Spleen (tissue), 11 donors: ENCODE measurements at regions not wholly inside any gene's neighbourhood (a gene's known extent, or its start where the extent isn't known, plus 50 kb on each side); places are given as distances from the start of the nearest gene placed in this dataset.

Experiments used
- DNase-seq: peaks from one replicate; pipeline ENCODE4 v3.0.0-alpha.2; 2020
- H3K27ac ChIP-seq, 8 donors: fragments of 200-600 bp; sonication (generic) in 7 of 8; 1 replicate in 4 of 8; 2 replicates in 4 of 8; pipeline versions ENCODE4 v1.5.0 to v1.8.0; 2016 to 2021; ENCODE audit warnings: inconsistent platforms in 4 of 8, mild to moderate bottlenecking in 4 of 8, moderate library complexity in 1 of 8
- H3K27me3 ChIP-seq, 7 donors: fragments of 200-600 bp; sonication (generic) in 6 of 7; replicated peaks in 1 of 7; 1 replicate in 4 of 7; 2 replicates in 3 of 7; pipeline versions ENCODE4 v1.5.0 to v1.8.0; 2016 to 2021; ENCODE audit warnings: inconsistent platforms in 3 of 7, mild to moderate bottlenecking in 1 of 7
- H3K36me3 ChIP-seq, 6 donors: fragments of 200-600 bp; sonication (generic) in 5 of 6; 1 replicate in 4 of 6; 2 replicates in 2 of 6; pipeline versions ENCODE4 v1.5.0 to v1.8.0; 2016 to 2021; ENCODE audit warnings: inconsistent platforms in 2 of 6
- H3K4me1 ChIP-seq, 6 donors: fragments of 200-600 bp; sonication (generic) in 5 of 6; 1 replicate in 3 of 6; 2 replicates in 3 of 6; pipeline versions ENCODE4 v1.5.0 to v1.8.0; 2016 to 2021; ENCODE audit warnings: inconsistent platforms in 3 of 6
- H3K4me3 ChIP-seq, 8 donors: fragments of 200-600 bp; sonication (generic) in 7 of 8; 1 replicate in 4 of 8; 2 replicates in 4 of 8; pipeline versions ENCODE4 v1.5.0 to v1.8.0; 2016 to 2021; ENCODE audit warnings: inconsistent platforms in 4 of 8, mild to moderate bottlenecking in 4 of 8, moderate library complexity in 2 of 8
- H3K9me3 ChIP-seq, 8 donors: fragments of 200-600 bp; sonication (generic) in 7 of 8; 1 replicate in 4 of 8; 2 replicates in 4 of 8; pipeline versions ENCODE4 v1.5.0 to v1.8.0; 2016 to 2021; ENCODE audit warnings: inconsistent platforms in 4 of 8
- CTCF ChIP-seq, 11 experiments: fragments of 200-600 bp in 7 of 11; fragments of 450-650 bp in 4 of 11; sonication (generic) in 4 of 11; IDR thresholded peaks in 8 of 11; conservative IDR thresholded peaks in 3 of 11; 1 replicate in 7 of 11; 2 replicates in 4 of 11; pipeline versions ENCODE4 v1.4.0 to v1.8.0; 2016 to 2021; ENCODE audit warnings: antibody characterized with exemption in 11 of 11, inconsistent platforms in 4 of 11, mild to moderate bottlenecking in 1 of 11
- POLR2A ChIP-seq, 3 donors: fragments of 450-650 bp; IDR thresholded peaks; one replicate each; pipeline ENCODE4 v1.5.1; 2017; ENCODE audit warnings: antibody characterized with exemption in 3 of 3, mild to moderate bottlenecking in 1 of 3
- POLR2AphosphoS5 ChIP-seq, 3 donors: sonication (generic); formaldehyde crosslinking; IDR thresholded peaks; one replicate each; pipeline ENCODE4 v1.5.1; 2017; ENCODE audit warnings: antibody characterized with exemption in 3 of 3
- WGBS, 5 donors: extraction: QIAGEN DNeasy Blood & Tissue Kit in 3 of 5; methylation state at CpG; one replicate each; pipeline versions ENCODE4 v1.1.5 to v1.1.7; 2013 to 2018; 5-methylcytosine and 5-hydroxymethylcytosine counted together
- intact Hi-C: fragments of 100-400 bp; cut with DNase I; formaldehyde crosslinking; loops from one replicate; pipeline ENCODE4 v1.15.0; 2023; ENCODE audit warnings: low total_unique reads
- donor health status: healthy with polysubstance abuse.
- donor health status: DM: no; HTN: no; CAD: no; lungs with moderate emphysema.
- donor health status: DM: no; HTN: no; CAD: no.
- donor health status: Bipolar disorder and iron deficiency.
- donor health status: healthy.
- donor health status: DM: no; HTN: no; CAD: no.
- donor health status: DM: yes; HTN: yes; CAD: no.

GRCh38 chr10:78645169-78645686, 423.5 kb upstream of the ZMIZ1 start:
- no peak for DNase-seq
- H3K27ac ChIP-seq = no peak overlapping the region
- H3K27me3 ChIP-seq = no peaks in the 10 kb centered on the region
- H3K36me3 ChIP-seq = no peaks in the 10 kb centered on the region
- intact Hi-C loops = no loop called here
- H3K4me1 ChIP-seq = peaks cover 0 to 14% (median 2%) of the 10 kb centered on the region in 6 donors
- peaks cover 0 to 10% (median 0%) of the 10 kb centered on the region in 8 donors for H3K9me3 ChIP-seq
- 81 to 92% (median 91%) methylated on average over 5 of the region's 5 CpGs for WGBS, 5 donors
- H3K4me3 ChIP-seq = no peak overlapping the region
- TF ChIP-seq POLR2AphosphoS5 (IDR thresholded peaks at IDR 0.05) = no peak
- TF ChIP-seq POLR2A (IDR thresholded peaks at IDR 0.05) = no peak
- no peak for TF ChIP-seq CTCF (IDR thresholded peaks at IDR 0.05 in 8 of 11, conservative IDR thresholded peaks at IDR 0.05 in 3 of 11)

GRCh38 chr10:78645975-78646374, 422.8 kb upstream of the ZMIZ1 start:
- WGBS, 5 donors = 80 to 96% (median 93%) methylated on average over 4 of the region's 4 CpGs
- TF ChIP-seq CTCF (IDR thresholded peaks at IDR 0.05 in 8 of 11, conservative IDR thresholded peaks at IDR 0.05 in 3 of 11) (no peak), POLR2AphosphoS5 (IDR thresholded peaks at IDR 0.05) (no peak), POLR2A (IDR thresholded peaks at IDR 0.05) (no peak)
- Histone ChIP-seq H3K9me3 (peaks cover 0 to 10% (median 0%) of the 10 kb centered on the region in 8 donors), H3K4me3 (no peak overlapping the region), H3K4me1 (peaks cover 0 to 9% (median 1%) of the 10 kb centered on the region in 6 donors), H3K36me3 (no peaks in the 10 kb centered on the region), H3K27ac (no peak overlapping the region), H3K27me3 (no peaks in the 10 kb centered on the region)
- no peak for DNase-seq
- intact Hi-C loops = no loop called here

GRCh38 chr10:78648256-78648860, 420.4 kb upstream of the ZMIZ1 start:
- DNase-seq = no peak
- Histone ChIP-seq H3K4me1 (no peaks in the 10 kb centered on the region), H3K27me3 (peaks cover 0 to 3% (median 0%) of the 10 kb centered on the region in 7 donors), H3K9me3 (peaks cover 0 to 10% (median 0%) of the 10 kb centered on the region in 8 donors), H3K4me3 (no peak overlapping the region), H3K27ac (no peak overlapping the region), H3K36me3 (no peaks in the 10 kb centered on the region)
- WGBS, 5 donors = 78 to 91% (median 84%) methylated on average over 4 of the region's 4 CpGs
- intact Hi-C loops = no loop called here
- TF ChIP-seq CTCF (IDR thresholded peaks at IDR 0.05 in 8 of 11, conservative IDR thresholded peaks at IDR 0.05 in 3 of 11) (no peak), POLR2A (IDR thresholded peaks at IDR 0.05) (no peak), POLR2AphosphoS5 (IDR thresholded peaks at IDR 0.05) (no peak)

GRCh38 chr10:78649429-78649828, 419.3 kb upstream of the ZMIZ1 start:
- H3K9me3 ChIP-seq = peaks cover 0 to 7% (median 0%) of the 10 kb centered on the region in 8 donors
- H3K27ac ChIP-seq = no peak overlapping the region
- no peak for DNase-seq
- H3K4me3 ChIP-seq = no peak overlapping the region
- H3K27me3 ChIP-seq = peaks cover 0 to 7% (median 0%) of the 10 kb centered on the region in 7 donors
- WGBS, 5 donors = 85 to 97% (median 90%) methylated on average over 2 of the region's 2 CpGs
- intact Hi-C loops = no loop called here
- no peaks in the 10 kb centered on the region for H3K36me3 ChIP-seq
- H3K4me1 ChIP-seq = no peaks in the 10 kb centered on the region
- TF ChIP-seq POLR2AphosphoS5 (IDR thresholded peaks at IDR 0.05) = no peak
- TF ChIP-seq CTCF (IDR thresholded peaks at IDR 0.05 in 8 of 11, conservative IDR thresholded peaks at IDR 0.05 in 3 of 11) = no peak
- TF ChIP-seq POLR2A (IDR thresholded peaks at IDR 0.05) = no peak
